AG04450 (cell line): ENCODE measurements at regions not wholly inside any gene's neighbourhood (a gene's known extent, or its start where the extent isn't known, plus 50 kb on each side); places are given as distances from the start of the nearest gene placed in this dataset.

ENCODE experiments used
- CTCF ChIA-PET: fragments of 300-600, 350-600 bp; formaldehyde crosslinking; extraction: SDS; loops from one replicate; lab custom pipeline; 2022; ENCODE audit warnings: antibody characterized with exemption, inconsistent platforms; lab: Charles Lee
- POLR2A ChIA-PET: fragments of 350-600 bp; formaldehyde crosslinking; extraction: SDS; loops from one replicate; lab custom pipeline; 2021; ENCODE audit warnings: antibody characterized with exemption, inconsistent platforms; lab: Yijun Ruan, JAX
- DNase-seq: peaks from one replicate; pipeline ENCODE4 v3.0.0-alpha.2; 2011; ENCODE audit warnings: low read depth, low spot score
- H3K27ac ChIP-seq: one replicate; pipeline ENCODE4 v1.5.1; 2012; ENCODE audit warnings: low read depth, low read length, control low read depth
- H3K27me3 ChIP-seq: one replicate; pipeline ENCODE4 v1.6.0; 2012; ENCODE audit warnings: low read length; ENCODE audit not compliant: control insufficient read depth, insufficient read depth
- H3K4me3 ChIP-seq: 2 replicates; pipeline ENCODE4 v1.5.1; 2011; ENCODE audit warnings: mild to moderate bottlenecking, low read depth, low read length, control low read depth
- H3K9me3 ChIP-seq: 2 replicates; pipeline ENCODE4 v1.5.1; 2012; ENCODE audit warnings: low read length; ENCODE audit not compliant: control insufficient read depth, insufficient read depth
- TF ChIP-seq, protein P1 (sequence below): IDR thresholded peaks from 2 replicates; pipeline ENCODE4 v1.5.1; 2011; ENCODE audit warnings: low read depth, low read length, control low read depth, inconsistent platforms

DNA sequence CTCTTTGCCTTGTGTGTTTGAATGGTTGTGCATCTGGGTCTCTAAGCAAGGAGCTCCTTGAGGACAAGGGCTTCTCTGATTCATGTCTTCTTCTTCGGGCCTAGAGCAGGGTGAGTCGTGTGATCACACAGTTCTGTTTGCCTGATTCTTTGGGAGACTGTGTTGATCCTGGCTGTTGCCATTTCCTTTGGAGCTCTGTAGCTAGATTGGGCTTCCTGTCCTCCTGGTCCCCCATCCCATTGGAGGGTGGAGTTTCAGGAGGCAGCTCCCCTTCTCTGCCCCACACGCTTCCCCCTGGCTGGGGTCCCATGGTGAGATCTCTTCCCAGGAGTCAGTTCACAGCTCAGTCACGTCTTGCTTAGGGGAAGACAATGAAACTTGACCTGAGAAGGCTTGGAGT is 92.8 kb downstream of the TRIB2 start:
- H3K4me3 ChIP-seq = no peak overlapping the region
- ChIA-PET POLR2A (no interaction called here), CTCF (interaction anchor here (0.7 kb wide), 1 partner anchor 177 kb away, joined by 3 read pairs; no protein-coding TSS in a partner anchor)
- H3K27ac ChIP-seq = no peak overlapping the region
- no peaks in the 10 kb centered on the region for H3K27me3 ChIP-seq
- H3K9me3 ChIP-seq = no peaks in the 10 kb centered on the region
- no peak for DNase-seq
- TF ChIP-seq, protein P1, sequence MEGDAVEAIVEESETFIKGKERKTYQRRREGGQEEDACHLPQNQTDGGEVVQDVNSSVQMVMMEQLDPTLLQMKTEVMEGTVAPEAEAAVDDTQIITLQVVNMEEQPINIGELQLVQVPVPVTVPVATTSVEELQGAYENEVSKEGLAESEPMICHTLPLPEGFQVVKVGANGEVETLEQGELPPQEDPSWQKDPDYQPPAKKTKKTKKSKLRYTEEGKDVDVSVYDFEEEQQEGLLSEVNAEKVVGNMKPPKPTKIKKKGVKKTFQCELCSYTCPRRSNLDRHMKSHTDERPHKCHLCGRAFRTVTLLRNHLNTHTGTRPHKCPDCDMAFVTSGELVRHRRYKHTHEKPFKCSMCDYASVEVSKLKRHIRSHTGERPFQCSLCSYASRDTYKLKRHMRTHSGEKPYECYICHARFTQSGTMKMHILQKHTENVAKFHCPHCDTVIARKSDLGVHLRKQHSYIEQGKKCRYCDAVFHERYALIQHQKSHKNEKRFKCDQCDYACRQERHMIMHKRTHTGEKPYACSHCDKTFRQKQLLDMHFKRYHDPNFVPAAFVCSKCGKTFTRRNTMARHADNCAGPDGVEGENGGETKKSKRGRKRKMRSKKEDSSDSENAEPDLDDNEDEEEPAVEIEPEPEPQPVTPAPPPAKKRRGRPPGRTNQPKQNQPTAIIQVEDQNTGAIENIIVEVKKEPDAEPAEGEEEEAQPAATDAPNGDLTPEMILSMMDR = no peak

- no peaks in the 10 kb centered on the region for H3K9me3 ChIP-seq
- DNase-seq = no peak
- H3K4me3 ChIP-seq = no peak overlapping the region
- H3K27me3 ChIP-seq = no peaks in the 10 kb centered on the region
- TF ChIP-seq, protein P1 = no peak
- no peak overlapping the region for H3K27ac ChIP-seq
- ChIA-PET CTCF (no interaction called here), POLR2A (no interaction called here)
Observed at GRCh38 chr2:12811916-12812315, 95.2 kb downstream of the TRIB2 start.

GRCh38 chr2:12813166-12813565 is 96.4 kb downstream of the TRIB2 start:
- POLR2A ChIA-PET = no interaction called here

DNA sequence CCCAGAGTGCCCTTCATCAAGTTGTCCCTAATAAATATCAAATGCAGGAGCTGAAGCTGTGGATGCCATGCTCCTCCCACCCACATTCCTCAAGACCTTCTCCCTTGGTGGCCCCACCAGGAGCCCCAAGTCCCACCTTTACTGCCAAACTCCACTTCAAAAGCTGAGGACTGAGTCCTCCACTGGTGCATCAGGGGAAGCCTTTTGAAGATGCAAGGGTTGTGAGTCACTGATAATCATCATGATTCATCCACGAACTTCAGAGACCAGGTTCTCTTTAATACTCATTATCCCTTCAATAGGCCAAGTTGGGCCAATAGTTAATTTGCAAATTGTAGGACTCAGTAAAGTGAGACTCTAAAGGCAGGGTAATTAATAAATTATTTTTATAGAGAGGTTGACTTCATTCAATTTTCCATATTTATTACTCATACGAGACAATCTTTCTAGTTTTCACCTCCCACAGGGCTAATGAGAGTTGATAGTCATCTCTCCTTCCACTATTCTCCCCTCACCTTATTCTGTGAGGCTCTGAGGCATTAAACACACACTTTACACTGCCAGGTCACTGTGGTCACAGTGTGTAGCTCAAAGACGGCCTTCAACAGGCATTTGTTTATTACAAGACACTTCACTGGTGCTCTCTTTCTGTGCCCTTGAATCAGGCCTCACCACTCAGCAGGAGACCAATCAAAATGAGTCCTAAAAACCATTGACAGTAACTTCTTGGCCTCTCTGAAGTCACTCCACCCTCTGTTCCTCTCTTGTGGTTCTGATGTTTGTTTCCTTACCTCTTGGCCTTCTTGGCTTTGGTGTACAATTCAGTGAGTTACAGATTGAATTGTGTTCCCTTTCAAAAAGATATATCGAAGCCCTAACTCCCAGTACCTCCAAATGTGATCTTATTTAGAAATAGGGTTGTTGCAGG is 99.9 kb downstream of the TRIB2 start:
- H3K4me3 ChIP-seq = no peak overlapping the region
- ChIA-PET POLR2A (no interaction called here), CTCF (interaction anchor here (1.7 kb wide), 1 partner anchor 190 kb away, joined by 6 read pairs; no protein-coding TSS in a partner anchor)
- TF ChIP-seq, protein P1 = no peak
- no peaks in the 10 kb centered on the region for H3K9me3 ChIP-seq
- no peak overlapping the region for H3K27ac ChIP-seq
- H3K27me3 ChIP-seq = no peaks in the 10 kb centered on the region
- no peak for DNase-seq

More at GRCh38 chr2:12813166-12813565, 96.4 kb downstream of the TRIB2 start:
- TF ChIP-seq, protein P1 = no peak
- Histone ChIP-seq H3K27ac (no peak overlapping the region), H3K9me3 (no peaks in the 10 kb centered on the region), H3K4me3 (no peak overlapping the region), H3K27me3 (no peaks in the 10 kb centered on the region)
- no peak for DNase-seq
- CTCF ChIA-PET = interaction anchor here (1.5 kb wide), 1 partner anchor 118 kb away, joined by 6 read pairs; no protein-coding TSS in a partner anchor

DNA sequence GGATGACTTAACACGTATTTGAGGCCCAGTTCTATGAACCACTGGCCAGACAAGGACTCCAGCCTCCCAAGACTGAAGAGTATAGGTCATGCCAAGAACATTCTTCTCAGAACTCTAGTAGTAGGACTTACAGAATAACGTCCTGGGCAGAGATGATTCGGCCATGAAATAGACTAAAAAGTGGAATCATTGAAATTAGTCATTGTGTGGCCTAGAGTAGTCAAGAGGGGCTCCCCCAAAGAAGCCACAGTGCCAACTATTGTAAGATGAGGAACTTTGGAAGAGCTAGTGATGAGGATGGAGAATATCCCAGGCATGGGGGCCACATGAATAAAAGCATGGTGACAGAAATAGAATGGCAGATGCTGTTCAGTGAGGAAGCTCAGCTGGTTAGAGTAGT is 101.1 kb downstream of the TRIB2 start:
- Histone ChIP-seq H3K4me3 (no peak overlapping the region), H3K27ac (no peak overlapping the region), H3K9me3 (no peaks in the 10 kb centered on the region), H3K27me3 (no peaks in the 10 kb centered on the region)
- TF ChIP-seq, protein P1 = no peak
- ChIA-PET CTCF (no interaction called here), POLR2A (interaction anchor here (0.6 kb wide), 1 partner anchor 44 kb away, joined by 3 read pairs; no protein-coding TSS in a partner anchor)
- DNase-seq = no peak
